ENCODE measurements at regions not wholly inside any gene's neighbourhood (a gene's known extent, or its start where the extent isn't known, plus 50 kb on each side); places are given as distances from the start of the nearest gene placed in this dataset.

- TF ChIP-seq ZNF217 (CRISPR knock-in tag; IDR thresholded peaks at IDR 0.05): no peak
- no peak for TF ChIP-seq MYC (IDR thresholded peaks at IDR 0.05; ENCODE audit: low read depth, low read length)
- no peak for TF ChIP-seq MYC (CRISPR knock-in tag; IDR thresholded peaks at IDR 0.05; ENCODE audit: borderline replicate concordance, low read depth)
- TF ChIP-seq PHF20 (IDR thresholded peaks at IDR 0.05; ENCODE audit: partially characterized antibody): no peak
- no peak for TF ChIP-seq GABPB2 (CRISPR knock-in tag; conservative IDR thresholded peaks at IDR 0.05)
- TF ChIP-seq, protein P1, sequence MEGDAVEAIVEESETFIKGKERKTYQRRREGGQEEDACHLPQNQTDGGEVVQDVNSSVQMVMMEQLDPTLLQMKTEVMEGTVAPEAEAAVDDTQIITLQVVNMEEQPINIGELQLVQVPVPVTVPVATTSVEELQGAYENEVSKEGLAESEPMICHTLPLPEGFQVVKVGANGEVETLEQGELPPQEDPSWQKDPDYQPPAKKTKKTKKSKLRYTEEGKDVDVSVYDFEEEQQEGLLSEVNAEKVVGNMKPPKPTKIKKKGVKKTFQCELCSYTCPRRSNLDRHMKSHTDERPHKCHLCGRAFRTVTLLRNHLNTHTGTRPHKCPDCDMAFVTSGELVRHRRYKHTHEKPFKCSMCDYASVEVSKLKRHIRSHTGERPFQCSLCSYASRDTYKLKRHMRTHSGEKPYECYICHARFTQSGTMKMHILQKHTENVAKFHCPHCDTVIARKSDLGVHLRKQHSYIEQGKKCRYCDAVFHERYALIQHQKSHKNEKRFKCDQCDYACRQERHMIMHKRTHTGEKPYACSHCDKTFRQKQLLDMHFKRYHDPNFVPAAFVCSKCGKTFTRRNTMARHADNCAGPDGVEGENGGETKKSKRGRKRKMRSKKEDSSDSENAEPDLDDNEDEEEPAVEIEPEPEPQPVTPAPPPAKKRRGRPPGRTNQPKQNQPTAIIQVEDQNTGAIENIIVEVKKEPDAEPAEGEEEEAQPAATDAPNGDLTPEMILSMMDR (IDR thresholded peaks at IDR 0.05 in 2 of 3, conservative IDR thresholded peaks at IDR 0.05 in 1 of 3; ENCODE audit: insufficient read depth in 2 of 3, low read depth in 1 of 3, low read length in 3 of 3): no peak
- no peak for TF ChIP-seq POLR2A (conservative IDR thresholded peaks at IDR 0.05)
- TF ChIP-seq HNRNPUL1 (IDR thresholded peaks at IDR 0.05; ENCODE audit: low read length): no peak
Observed at GRCh38 chr12:107605293-107605692, 80.3 kb upstream of the PWP1 start.
